ENCODE measurements at regions not wholly inside any gene's neighbourhood (a gene's known extent, or its start where the extent isn't known, plus 50 kb on each side); places are given as distances from the start of the nearest gene placed in this dataset.

- TF ChIP-seq CTCF (conservative IDR thresholded peaks at IDR 0.05) = no peak
- no peak overlapping the region for H3K27ac Mint-ChIP-seq (ENCODE audit: unreplicated experiment)
- H3K4me1 Mint-ChIP-seq = no peaks in the 10 kb centered on the region
- peaks cover 13% of the 10 kb centered on the region for H3K9me3 Mint-ChIP-seq
- peaks cover 3% of the 10 kb centered on the region for H3K36me3 Mint-ChIP-seq (ENCODE audit: low read depth)
- H3K4me3 Mint-ChIP-seq = no peak overlapping the region
- no peak for DNase-seq (ENCODE audit: low read depth, low spot score)
- no peaks in the 10 kb centered on the region for H3K27me3 Mint-ChIP-seq (ENCODE audit: low read depth)
These were observed 53.8 kb upstream of the VCX start for GRCh38 chrX:7789200-7789599.

GRCh38 chrX:7788334-7788733 is 54.6 kb upstream of the VCX start:
- TF ChIP-seq CTCF (conservative IDR thresholded peaks at IDR 0.05) = no peak
- Mint-ChIP-seq H3K9me3 (peaks cover 13% of the 10 kb centered on the region), H3K27ac (ENCODE audit: unreplicated experiment) (no peak overlapping the region)

GRCh38 chrX:7787714-7788113 is 55.3 kb upstream of the VCX start:
- no peak for TF ChIP-seq CTCF (conservative IDR thresholded peaks at IDR 0.05)
- no peak overlapping the region for H3K4me3 Mint-ChIP-seq
- peaks cover 3% of the 10 kb centered on the region for H3K36me3 Mint-ChIP-seq (ENCODE audit: low read depth)
- H3K4me1 Mint-ChIP-seq = no peaks in the 10 kb centered on the region
- DNase-seq (ENCODE audit: low read depth, low spot score) = no peak
- peaks cover 13% of the 10 kb centered on the region for H3K9me3 Mint-ChIP-seq
- H3K27ac Mint-ChIP-seq (ENCODE audit: unreplicated experiment) = no peak overlapping the region
- no peaks in the 10 kb centered on the region for H3K27me3 Mint-ChIP-seq (ENCODE audit: low read depth)

More at GRCh38 chrX:7788334-7788733, 54.6 kb upstream of the VCX start:
- Mint-ChIP-seq H3K27me3 (ENCODE audit: low read depth) (no peaks in the 10 kb centered on the region), H3K4me1 (no peaks in the 10 kb centered on the region), H3K36me3 (ENCODE audit: low read depth) (peaks cover 3% of the 10 kb centered on the region), H3K4me3 (no peak overlapping the region)
- no peak for DNase-seq (ENCODE audit: low read depth, low spot score)

GRCh38 chrX:7784580-7784979 is 58.4 kb upstream of the VCX start:
- no peaks in the 10 kb centered on the region for H3K36me3 Mint-ChIP-seq (ENCODE audit: low read depth)
- TF ChIP-seq CTCF (conservative IDR thresholded peaks at IDR 0.05) = no peak
- DNase-seq (ENCODE audit: low read depth, low spot score) = no peak
- no peaks in the 10 kb centered on the region for H3K4me1 Mint-ChIP-seq
- no peaks in the 10 kb centered on the region for H3K27me3 Mint-ChIP-seq (ENCODE audit: low read depth)
- no peak overlapping the region for H3K4me3 Mint-ChIP-seq
- no peak overlapping the region for H3K27ac Mint-ChIP-seq (ENCODE audit: unreplicated experiment)
- peaks cover 7% of the 10 kb centered on the region for H3K9me3 Mint-ChIP-seq

GRCh38 chrX:7779644-7780043 is 63.3 kb upstream of the VCX start:
- Mint-ChIP-seq H3K27ac (ENCODE audit: unreplicated experiment) (no peak overlapping the region), H3K27me3 (ENCODE audit: low read depth) (no peaks in the 10 kb centered on the region), H3K4me1 (no peaks in the 10 kb centered on the region), H3K4me3 (no peak overlapping the region), H3K9me3 (peaks cover 7% of the 10 kb centered on the region), H3K36me3 (ENCODE audit: low read depth) (peaks cover 2% of the 10 kb centered on the region)
- TF ChIP-seq CTCF (conservative IDR thresholded peaks at IDR 0.05) = no peak
- DNase-seq (ENCODE audit: low read depth, low spot score) = no peak

- Mint-ChIP-seq H3K27me3 (ENCODE audit: low read depth) (no peaks in the 10 kb centered on the region), H3K4me3 (no peak overlapping the region), H3K9me3 (peaks cover 5% of the 10 kb centered on the region), H3K4me1 (no peaks in the 10 kb centered on the region), H3K36me3 (ENCODE audit: low read depth) (peaks cover 2% of the 10 kb centered on the region), H3K27ac (ENCODE audit: unreplicated experiment) (no peak overlapping the region)
- DNase-seq (ENCODE audit: low read depth, low spot score) = no peak
- no peak for TF ChIP-seq CTCF (conservative IDR thresholded peaks at IDR 0.05)
These were observed 67.0 kb upstream of the VCX start for GRCh38 chrX:7775987-7776386.

Measured in neural crest cell (in vitro differentiated cells).